Activated T-cell treated with anti-CD3 and anti-CD28 coated beads, Interleukin-2, amount 50 U/mL, for 48 hours (primary cell): ENCODE measurements at regions not wholly inside any gene's neighbourhood (a gene's known extent, or its start where the extent isn't known, plus 50 kb on each side); places are given as distances from the start of the nearest gene placed in this dataset.
"Not testable (repeated sequence)": the region's sequence is repeated elsewhere in the genome, so short reads cannot be mapped to it uniquely, and the experiment has no call there.

ENCODE experiments used
- DNase-seq, 2 experiments: peaks; one replicate each; pipeline ENCODE4 v3.0.0-alpha.2; 2020

- DNase-seq: no peak
Observed at GRCh38 chr6:21935142-21935541, 341.6 kb downstream of the SOX4 start.

GRCh38 chr6:21935561-21936028, 342.0 kb downstream of the SOX4 start:
- peak in 1 of 2 experiments; percentile 28 for DNase-seq

GRCh38 chr6:21937466-21937865, 343.9 kb downstream of the SOX4 start:
- no peak for DNase-seq

GRCh38 chr6:21939066-21939465, 345.5 kb downstream of the SOX4 start:
- DNase-seq: not testable (repeated sequence)

DNA sequence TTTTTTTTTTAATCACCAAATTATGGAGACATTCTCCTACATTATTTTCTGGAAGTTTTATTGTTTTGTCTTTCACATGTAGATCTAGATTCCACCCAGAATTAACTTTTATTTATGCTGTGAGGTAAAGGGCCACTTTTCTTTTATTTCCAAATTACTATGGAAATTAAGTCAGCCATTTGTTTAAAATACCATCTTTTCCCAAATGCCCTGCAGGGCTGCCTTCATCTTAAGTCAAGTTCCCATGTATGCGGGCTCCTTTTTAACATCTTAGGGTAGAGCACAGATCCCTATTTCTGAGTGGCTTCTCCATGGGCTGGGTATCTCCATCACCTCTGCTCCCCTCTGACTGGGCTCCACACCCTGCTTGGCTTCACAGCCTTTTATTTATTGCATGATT, 348.4 kb downstream of the SOX4 start:
- DNase-seq: no peak

DNA sequence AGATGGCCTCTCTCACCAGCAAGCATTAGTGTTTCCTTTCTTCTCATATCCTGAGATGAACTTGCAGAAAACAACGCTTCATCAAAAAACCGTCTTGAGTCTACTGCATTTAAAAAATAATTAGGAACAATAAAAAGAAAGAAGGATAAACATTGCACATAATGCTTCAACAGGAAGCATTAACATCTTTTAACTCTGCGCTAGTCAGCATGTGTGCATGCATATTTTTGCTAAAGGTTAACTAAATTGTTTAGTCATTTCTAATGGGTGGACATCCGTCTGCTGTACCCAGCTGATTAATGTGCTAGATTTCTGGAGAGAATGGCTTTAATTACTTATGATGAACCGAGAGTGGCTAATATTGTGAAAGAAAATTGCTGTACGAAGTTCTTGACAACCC, 349.3 kb downstream of the SOX4 start:
- DNase-seq: no peak

- DNase-seq: no peak
Observed at GRCh38 chr6:21946298-21946783, 350.5 kb downstream of the PRL start.

- not testable (repeated sequence) for DNase-seq
Observed at GRCh38 chr6:21947227-21947626, 349.6 kb downstream of the PRL start.

DNA sequence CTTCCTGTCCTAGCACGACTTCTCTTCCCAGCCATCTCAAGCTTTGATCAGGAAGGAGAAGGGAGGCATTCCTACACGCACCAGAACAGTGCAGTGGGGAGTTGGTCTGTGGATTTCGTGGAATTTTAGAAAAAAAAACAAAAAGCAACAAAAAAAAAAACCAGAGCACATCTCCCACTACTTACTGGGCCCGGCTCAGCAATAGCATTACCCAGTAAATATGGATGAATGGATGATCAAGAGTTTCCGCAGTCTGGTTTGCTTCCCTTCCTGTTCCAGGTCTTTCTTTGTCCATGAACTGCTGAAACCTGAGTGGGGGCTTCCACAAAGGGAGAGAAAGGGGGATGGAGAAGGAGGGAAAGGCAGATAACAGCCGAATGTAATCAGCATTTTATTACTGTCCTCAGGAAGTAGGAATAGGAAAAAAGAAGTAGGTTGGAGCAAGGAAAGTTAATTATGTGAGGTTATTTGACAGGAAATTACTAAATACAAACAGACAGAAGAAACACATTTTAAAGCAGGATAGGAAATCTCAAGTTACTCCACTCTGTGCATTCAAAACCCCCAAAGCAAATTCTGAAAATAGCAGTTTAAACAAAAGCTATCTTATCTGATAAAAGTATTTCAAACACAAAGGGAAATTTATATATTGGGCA, 349.0 kb downstream of the PRL start:
- no peak for DNase-seq

DNA sequence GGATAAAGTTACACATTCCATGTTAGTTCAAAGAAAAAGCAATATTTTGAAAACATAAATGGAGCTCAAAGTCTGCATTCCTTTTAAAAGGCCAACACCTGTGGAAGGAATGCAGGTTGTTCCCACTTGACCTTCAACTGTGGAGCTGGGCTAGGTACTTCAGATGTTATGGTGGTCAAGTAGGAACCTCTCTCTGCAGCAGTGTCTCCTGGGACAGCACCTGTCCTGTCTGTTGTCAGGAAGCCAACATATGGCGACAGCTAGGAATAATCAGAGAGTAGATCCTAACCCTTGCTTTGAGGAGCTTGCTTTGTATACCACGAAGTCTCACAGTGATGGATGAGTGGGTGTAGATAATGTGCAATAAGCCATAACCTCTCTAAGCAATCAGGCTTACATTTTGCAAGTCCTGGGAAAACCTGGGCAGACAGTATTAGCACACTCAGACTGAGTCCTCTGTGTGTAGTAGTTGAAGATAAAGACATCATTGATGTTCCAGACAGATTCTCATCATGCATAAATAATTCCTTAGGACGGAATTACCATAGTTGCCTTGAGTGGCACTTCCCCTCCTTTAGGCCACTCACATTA, 347.5 kb downstream of the PRL start:
- DNase-seq: no peak

- DNase-seq: no peak
Observed at GRCh38 chr6:21952367-21952766, 344.5 kb downstream of the PRL start.

DNA sequence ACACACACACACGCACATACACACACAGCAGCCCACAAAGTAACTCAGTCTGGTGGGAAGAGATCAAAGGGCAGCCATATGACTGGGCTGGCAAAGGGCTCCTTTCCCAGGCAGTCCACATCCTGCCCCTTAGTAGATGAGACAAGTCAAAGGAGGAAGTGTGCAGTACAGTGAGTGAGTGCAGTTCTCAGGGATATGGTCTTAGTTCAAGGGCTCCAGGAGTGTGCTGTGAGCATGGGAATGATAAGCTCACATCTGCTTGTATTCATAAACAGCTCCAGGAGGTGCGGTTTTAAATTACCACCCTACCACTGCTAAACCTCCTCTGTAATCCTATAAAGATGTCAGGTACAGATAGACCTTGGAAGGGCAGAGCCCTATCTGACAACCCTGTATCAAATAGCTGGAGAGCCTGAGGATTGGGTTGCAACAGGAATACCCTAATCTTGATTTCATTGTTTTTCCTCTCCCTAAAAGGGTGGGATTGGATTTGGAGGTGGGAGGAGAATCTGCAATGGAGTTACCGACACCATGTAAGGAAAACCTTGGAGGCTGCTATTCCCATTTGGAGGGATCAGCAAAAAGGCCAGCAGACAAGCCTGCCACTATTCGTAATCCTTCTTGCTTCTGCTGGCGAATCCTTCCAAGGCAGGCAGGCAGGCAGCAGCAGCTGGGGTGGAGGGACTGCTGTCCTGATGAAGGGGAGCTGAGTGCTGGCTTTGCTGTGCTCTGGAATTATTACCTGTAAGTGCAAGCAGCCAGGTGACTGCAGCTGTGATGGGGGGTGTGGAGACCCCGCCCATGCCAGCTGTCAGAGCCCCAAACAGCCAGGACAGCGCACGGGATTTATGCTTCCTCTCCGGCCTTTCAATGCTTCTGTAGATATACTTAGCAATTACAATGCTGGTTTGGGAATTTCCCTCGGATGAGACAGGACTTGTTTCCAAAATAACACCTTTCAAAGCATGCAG, 342.7 kb downstream of the PRL start:
- DNase-seq: no peak

DNA sequence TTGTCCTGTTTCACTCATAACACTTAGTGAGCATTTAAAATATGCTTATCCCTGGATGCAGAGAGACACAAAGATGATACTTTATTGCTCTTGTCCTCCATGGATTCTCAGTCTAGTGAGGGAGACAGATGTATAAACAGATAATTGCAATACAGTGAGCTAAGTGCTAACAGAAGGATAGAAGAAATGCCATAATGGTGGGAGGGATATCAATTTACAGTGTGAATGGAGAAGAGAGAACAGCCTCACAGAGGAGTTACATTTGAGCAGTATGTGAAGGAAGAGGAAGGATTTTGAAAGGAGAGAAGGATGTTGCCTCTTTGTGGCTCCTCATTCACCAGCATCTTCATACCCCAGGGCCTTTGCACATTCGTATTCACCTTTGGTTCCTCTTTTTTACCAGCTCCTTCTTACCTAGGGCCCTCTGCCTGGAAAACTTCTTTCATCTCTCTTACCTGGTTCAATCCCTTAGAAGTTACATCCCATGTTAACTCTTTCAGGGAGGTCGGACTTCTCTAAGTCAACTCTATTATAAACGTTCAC, 341.7 kb downstream of the PRL start:
- DNase-seq: no peak

- no peak for DNase-seq
Observed at GRCh38 chr6:21955951-21956350, 340.9 kb downstream of the PRL start.

DNA sequence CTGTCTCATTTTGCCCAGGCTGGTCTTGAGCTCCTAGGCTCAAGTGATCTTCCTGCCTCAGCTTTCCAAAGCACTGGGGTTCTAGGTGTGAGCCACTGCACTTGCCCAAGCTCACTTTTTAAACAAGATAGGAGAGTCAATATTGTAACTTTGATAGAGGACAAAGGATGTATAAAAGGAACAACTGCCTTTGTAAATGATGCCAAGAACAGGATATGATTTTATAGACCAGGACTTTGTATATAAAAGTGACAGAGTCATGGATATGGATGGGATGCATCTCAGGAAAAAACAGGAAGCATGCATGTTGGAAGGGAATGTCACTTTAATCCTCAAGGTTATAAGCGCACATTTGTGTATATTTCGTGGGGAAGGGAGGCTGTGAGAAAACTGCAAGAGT, 338.4 kb downstream of the PRL start:
- DNase-seq: no peak

GRCh38 chr6:21961226-21961625, 335.6 kb downstream of the PRL start:
- DNase-seq: no peak

- DNase-seq: no peak
Observed at GRCh38 chr6:21965016-21965415, 331.8 kb downstream of the PRL start.

DNA sequence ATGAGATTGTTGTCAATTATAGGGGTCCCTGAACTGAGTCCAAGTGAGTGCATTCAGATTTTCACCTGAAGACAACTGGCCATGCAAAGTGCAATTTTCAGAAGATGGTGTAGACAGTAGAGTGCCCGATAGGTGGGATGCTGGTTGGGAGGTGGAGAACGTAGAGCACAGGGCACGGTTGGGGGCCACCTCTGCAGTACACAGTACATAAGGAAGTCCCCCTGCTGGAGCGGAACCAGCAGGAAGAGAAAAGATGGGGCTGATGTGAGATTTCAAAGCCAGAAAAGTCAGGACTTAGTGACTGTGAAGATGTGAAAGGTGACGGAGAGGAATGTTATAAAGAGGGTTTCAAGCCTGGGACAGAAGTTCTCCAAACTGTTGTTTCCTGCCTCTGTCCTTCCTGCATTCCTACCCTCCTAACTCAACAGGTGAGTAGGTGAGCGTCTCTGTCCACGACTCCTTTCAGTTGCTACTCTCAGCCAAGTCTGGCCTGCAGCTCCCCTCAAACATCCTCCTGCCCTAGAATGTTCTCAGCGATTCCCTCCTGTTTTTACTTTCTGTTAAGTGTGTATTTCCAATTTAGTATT, 330.8 kb downstream of the PRL start:
- no peak for DNase-seq

DNA sequence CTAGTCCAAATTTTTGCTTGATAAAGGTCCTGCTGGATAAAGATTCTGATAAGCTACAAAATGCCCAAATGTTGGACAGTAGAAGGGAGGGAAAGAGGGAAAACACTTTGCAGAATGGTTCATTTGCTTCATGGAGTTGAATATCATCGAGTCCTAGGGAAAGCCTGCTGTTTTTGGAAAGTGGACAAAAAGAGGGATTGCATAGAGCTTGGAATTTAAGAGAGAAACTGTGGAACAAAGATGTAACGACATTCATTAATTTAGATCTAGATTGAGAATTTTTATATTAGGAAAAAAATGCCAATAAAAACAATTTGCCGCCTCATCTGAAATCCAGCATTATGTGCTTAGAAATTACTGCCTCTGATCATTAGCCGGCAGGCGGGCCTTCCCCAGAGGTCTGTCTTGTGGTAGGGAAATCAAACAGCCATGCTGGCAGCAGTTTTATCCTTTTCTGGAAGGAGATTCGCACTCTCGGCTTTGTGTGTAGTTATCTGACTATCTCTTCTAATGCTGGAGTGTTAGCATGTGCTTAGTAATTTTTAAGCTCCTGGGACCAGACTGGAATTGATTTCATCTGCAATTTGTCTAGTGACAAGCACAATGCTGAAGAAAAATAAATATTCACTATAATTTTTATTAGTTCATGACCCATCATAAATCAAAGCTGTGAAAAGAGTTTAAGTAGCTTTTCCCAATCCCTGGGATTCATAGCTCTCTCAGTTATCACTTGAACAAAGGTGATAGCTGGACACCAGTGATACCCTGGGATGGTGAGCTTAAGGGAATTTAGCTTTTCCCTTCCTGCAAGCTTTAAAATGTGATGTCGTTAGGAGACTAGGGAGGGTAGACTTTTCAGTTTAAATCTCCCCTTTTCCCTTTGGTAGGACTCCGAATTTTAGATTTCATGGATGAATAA, 329.5 kb downstream of the PRL start:
- DNase-seq: no peak

- DNase-seq: no peak
Observed at GRCh38 chr6:21968411-21968810, 328.4 kb downstream of the PRL start.

GRCh38 chr6:21969192-21969591, 327.6 kb downstream of the PRL start:
- no peak for DNase-seq
